K562 (cell line): ENCODE measurements at regions not wholly inside any gene's neighbourhood (a gene's known extent, or its start where the extent isn't known, plus 50 kb on each side); places are given as distances from the start of the nearest gene placed in this dataset.

ENCODE experiments used
- ATAC-seq: fragments of 200-7000 bp; cut with Tn5 transposase; 3 replicates; pipeline ENCODE4 v1.9.1; 2020; ENCODE audit warnings: moderate library complexity
- BruUV-seq: library from RNA; stranded (reverse); fragments of 400-500 nt; replicated peaks from 2 replicates; lab custom pipeline; 2021; lab: Mats Ljungman, UMichigan
- CTCF ChIA-PET: fragments of 300-600 bp; formaldehyde crosslinking; extraction: SDS; loops from one replicate; lab custom pipeline; 2021; ENCODE audit warnings: low intra/inter-chr PET ratio; lab: Yijun Ruan, JAX
- POLR2A ChIA-PET: fragments of 300-600, 350-650 bp; sonication (Branson Sonifier 250); formaldehyde crosslinking; extraction: SDS; loops from one replicate; lab custom pipeline; 2021; ENCODE audit warnings: antibody characterized with exemption, inconsistent platforms; lab: Yijun Ruan, JAX
- DNase-seq, 4 experiments: peaks; one replicate each; pipeline versions ENCODE4 v3.0.0 to v3.0.0-alpha.2; 2011 to 2018; ENCODE audit warnings: low spot score in 3 of 4, mixed read lengths in 3 of 4; ENCODE audit errors: extremely low read depth in 1 of 4
- FAIRE-seq: peaks from 2 replicates; lab custom pipeline; 2011; peaks lifted over from hg19 to GRCh38; lab: Jason Lieb, UNC
- H2AFZ ChIP-seq: 2 replicates; pipeline ENCODE4 v1.6.0; 2011; ENCODE audit warnings: low read depth, low read length, control low read depth, inconsistent platforms
- H3K27ac ChIP-seq: fragments of 200-600 bp; 3 replicates; pipeline ENCODE4 v1.8.0; 2011; ENCODE audit warnings: low read depth, mild to moderate bottlenecking, control low read depth, inconsistent platforms, low read length, moderate library complexity, mixed read lengths; ENCODE audit errors: extremely low read depth
- H3K27me3 ChIP-seq, 2 experiments: fragments of 300-600 bp in 1 of 2; 2 replicates in 1 of 2; 3 replicates in 1 of 2; pipeline versions ENCODE4 v1.6.0 to v1.8.0; 2011; ENCODE audit warnings: inconsistent platforms in 2 of 2, low read length in 2 of 2, mild to moderate bottlenecking in 1 of 2, mixed read lengths in 1 of 2, moderate library complexity in 1 of 2; ENCODE audit not compliant: control insufficient read depth in 2 of 2, insufficient read depth in 2 of 2
- H3K36me3 ChIP-seq: fragments of 300-600 bp; 3 replicates; pipeline ENCODE4 v1.8.0; 2011; ENCODE audit warnings: mild to moderate bottlenecking, low read length, inconsistent platforms; ENCODE audit not compliant: control insufficient read depth, insufficient read depth
- H3K4me1 ChIP-seq, 2 experiments: fragments of 200-600 bp in 1 of 2; replicated peaks in 1 of 2; 2 replicates in 1 of 2; 3 replicates in 1 of 2; pipeline versions ENCODE4 v1.5.1 to v1.8.0; 2011; ENCODE audit warnings: inconsistent platforms in 2 of 2, low read length in 2 of 2, mild to moderate bottlenecking in 1 of 2, mixed read lengths in 1 of 2, moderate library complexity in 1 of 2; ENCODE audit not compliant: control insufficient read depth in 2 of 2, insufficient read depth in 2 of 2
- H3K4me2 ChIP-seq: 2 replicates; pipeline ENCODE4 v1.6.1; 2011; ENCODE audit warnings: low read length, control low read depth, inconsistent platforms, mixed read lengths; ENCODE audit not compliant: insufficient read depth
- H3K4me3 ChIP-seq: fragments of 200-600 bp; sonication (generic), shearing (Covaris generic); 2 replicates; pipeline ENCODE4 v1.5.1; 2016; ENCODE audit warnings: control low read depth, inconsistent platforms
- H3K79me2 ChIP-seq: fragments of 200-600 bp; 3 replicates; pipeline ENCODE4 v1.8.0; 2011; ENCODE audit warnings: low read length, inconsistent platforms; ENCODE audit not compliant: control insufficient read depth, insufficient read depth
- H3K9ac ChIP-seq, 2 experiments: 2 replicates each; pipeline versions ENCODE4 v1.6.0 to v1.6.1; 2011; ENCODE audit warnings: low read depth in 2 of 2, low read length in 2 of 2, control low read depth in 1 of 2, inconsistent platforms in 1 of 2, mild to moderate bottlenecking in 1 of 2, mixed read lengths in 1 of 2; ENCODE audit not compliant: insufficient read depth in 1 of 2
- H3K9me1 ChIP-seq: one replicate; pipeline ENCODE4 v1.6.0; 2011; ENCODE audit warnings: inconsistent platforms, mild to moderate bottlenecking, low read length, moderate library complexity; ENCODE audit not compliant: control insufficient read depth, insufficient read depth
- H3K9me3 ChIP-seq: replicated peaks from 2 replicates; pipeline ENCODE4 v1.5.1; 2011; ENCODE audit warnings: low read depth, low read length, inconsistent platforms; ENCODE audit not compliant: control insufficient read depth, insufficient read depth
- H4K20me1 ChIP-seq: replicated peaks from 2 replicates; pipeline ENCODE4 v1.6.1; 2011; ENCODE audit warnings: low read length, inconsistent platforms, mixed read lengths; ENCODE audit not compliant: control insufficient read depth, insufficient read depth
- ATF4 ChIP-seq: fragments of 450-650 bp; formaldehyde crosslinking; IDR thresholded peaks from 2 replicates; pipeline ENCODE4 v1.4.0; 2022; ENCODE audit warnings: mild to moderate bottlenecking, moderate library complexity
- CREB1 ChIP-seq, 2 experiments: sonication (generic) in 1 of 2; formaldehyde crosslinking in 1 of 2; IDR thresholded peaks; 2 replicates each; pipeline versions ENCODE4 v1.6.1 to v1.8.0; 2012 to 2022; ENCODE audit warnings: inconsistent platforms in 1 of 2, mild to moderate bottlenecking in 1 of 2, missing genetic modification reagents in 1 of 2, moderate library complexity in 1 of 2
- LEF1 ChIP-seq: fragments of 450-650 bp; IDR thresholded peaks from 2 replicates; pipeline ENCODE4 v1.6.1; 2016; ENCODE audit warnings: mild to moderate bottlenecking
- MCM2 ChIP-seq: fragments of 450-650 bp; IDR thresholded peaks from 2 replicates; pipeline ENCODE4 v1.6.1; 2017; ENCODE audit warnings: low read depth, mild to moderate bottlenecking
- TEAD1 ChIP-seq, 2 experiments: fragments of 450-650 bp in 1 of 2; sonication (generic) in 1 of 2; formaldehyde crosslinking; IDR thresholded peaks; 2 replicates each; pipeline versions ENCODE4 v1.4.0 to v1.8.0; 2020 to 2022; ENCODE audit warnings: mild to moderate bottlenecking in 2 of 2, missing genetic modification reagents in 1 of 2
- ZFP30 ChIP-seq: fragments of 250-450 bp; sonication (Bioruptor Pico); IDR thresholded peaks from 2 replicates; pipeline ENCODE4 v1.8.0; 2022; ENCODE audit warnings: moderate library complexity, mild to moderate bottlenecking, inconsistent platforms, borderline replicate concordance
- ZNF780A ChIP-seq: fragments of 250-450 bp; sonication (Bioruptor Pico); IDR thresholded peaks from 2 replicates; pipeline ENCODE4 v1.5.0; 2021; ENCODE audit warnings: mild to moderate bottlenecking
- WGBS: fragments of 100-300 bp; shearing (Covaris generic); methylation state at CpG from one replicate; pipeline ENCODE4 v1.1.6; 2016; ENCODE audit warnings: low coverage, mixed read lengths; ENCODE audit not compliant: insufficient coverage; ENCODE audit errors: missing lambda C conversion rate; 5-methylcytosine and 5-hydroxymethylcytosine counted together
- in situ Hi-C: fragments of 300-500 bp; cut with MboI; formaldehyde crosslinking; loops from 4 replicates; pipeline ENCODE4 v1.15.0; 2018; ENCODE audit warnings: inconsistent platforms, mixed read lengths
- intact Hi-C: fragments of 100-400 bp; cut with micrococcal nuclease; formaldehyde crosslinking; loops from 2 replicates; pipeline ENCODE4 v1.14.2; 2022
- TF ChIP-seq, protein P1 (sequence below): sonication (generic); formaldehyde crosslinking; IDR thresholded peaks from 2 replicates; pipeline ENCODE4 v1.8.0; 2022; ENCODE audit warnings: missing genetic modification reagents, mild to moderate bottlenecking, moderate library complexity, borderline replicate concordance
- TF ChIP-seq, protein P2 (sequence below): fragments of 450-650 bp; conservative IDR thresholded peaks from 2 replicates; pipeline ENCODE4 v1.6.1; 2016; ENCODE audit warnings: missing genetic modification characterization, low read depth, mild to moderate bottlenecking, missing compliant biosample characterization, moderate library complexity

DNA sequence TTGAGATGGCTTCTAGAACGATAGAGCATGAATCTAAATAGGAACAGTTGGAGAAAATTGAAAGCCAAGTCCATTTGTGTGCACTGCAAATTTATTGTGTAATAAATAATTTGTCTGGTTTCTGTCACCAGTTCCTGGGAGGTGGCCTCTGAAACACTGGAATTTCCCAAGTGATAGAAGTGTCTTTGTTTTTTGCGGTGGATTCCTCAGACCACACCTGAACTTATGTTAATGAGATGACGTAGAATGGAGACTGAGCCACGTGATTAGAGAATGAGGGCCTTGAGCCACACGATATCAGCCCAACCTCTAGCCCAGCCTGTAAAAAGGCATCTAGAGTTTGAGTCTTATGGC is 105.1 kb downstream of the MSX2 start:
- no peaks in the 10 kb centered on the region for H3K36me3 ChIP-seq
- FAIRE-seq (no peak), ATAC-seq (no peak), DNase-seq (no peak)
- WGBS, result 1% methylated on average over 5 of the region's 5 CpGs
- CTCF ChIA-PET, result no interaction called here
- no peaks in the 10 kb centered on the region for H3K79me2 ChIP-seq
- no peak overlapping the region for H3K4me2 ChIP-seq
- BruUV-seq, result no TSS peak
- no peaks in the 10 kb centered on the region; the same call in 1 of the 2 replicates for H4K20me1 ChIP-seq
- no peaks in the 10 kb centered on the region for H3K9me1 ChIP-seq
- H2AFZ ChIP-seq, result no peak overlapping the region
- no peak overlapping the region for H3K4me3 ChIP-seq
- H3K9me3 ChIP-seq, result no peaks in the 10 kb centered on the region
- no peak for TF ChIP-seq CREB1 (IDR thresholded peaks at IDR 0.05)
- TF ChIP-seq CREB1 (CRISPR knock-in tag; IDR thresholded peaks at IDR 0.05), result no peak
- no peak for TF ChIP-seq ZNF780A
- TF ChIP-seq, protein P1, sequence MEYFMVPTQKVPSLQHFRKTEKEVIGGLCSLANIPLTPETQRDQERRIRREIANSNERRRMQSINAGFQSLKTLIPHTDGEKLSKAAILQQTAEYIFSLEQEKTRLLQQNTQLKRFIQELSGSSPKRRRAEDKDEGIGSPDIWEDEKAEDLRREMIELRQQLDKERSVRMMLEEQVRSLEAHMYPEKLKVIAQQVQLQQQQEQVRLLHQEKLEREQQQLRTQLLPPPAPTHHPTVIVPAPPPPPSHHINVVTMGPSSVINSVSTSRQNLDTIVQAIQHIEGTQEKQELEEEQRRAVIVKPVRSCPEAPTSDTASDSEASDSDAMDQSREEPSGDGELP (CRISPR knock-in tag), result no peak
- intact Hi-C loops, result no loop called here
- POLR2A ChIA-PET, result no interaction called here
- no peak overlapping the region for H3K9ac ChIP-seq
- no peak overlapping the region for H3K27ac ChIP-seq
- H3K27me3 ChIP-seq, result peaks cover 0 to 7% of the 10 kb centered on the region in 2 experiments; a peak in 1 of 5 replicates
- in situ Hi-C loops, result no loop called here
- H3K4me1 ChIP-seq, result no peaks in the 10 kb centered on the region

- H4K20me1 ChIP-seq, result no peaks in the 10 kb centered on the region; the same call in 1 of the 2 replicates
- no peak overlapping the region for H2AFZ ChIP-seq
- ChIA-PET CTCF (no interaction called here), POLR2A (no interaction called here)
- no peak overlapping the region for H3K27ac ChIP-seq
- H3K36me3 ChIP-seq, result no peaks in the 10 kb centered on the region
- H3K4me3 ChIP-seq, result no peak overlapping the region
- DNase-seq (no peak), FAIRE-seq (no peak), ATAC-seq (no peak)
- TF ChIP-seq, protein P2, sequence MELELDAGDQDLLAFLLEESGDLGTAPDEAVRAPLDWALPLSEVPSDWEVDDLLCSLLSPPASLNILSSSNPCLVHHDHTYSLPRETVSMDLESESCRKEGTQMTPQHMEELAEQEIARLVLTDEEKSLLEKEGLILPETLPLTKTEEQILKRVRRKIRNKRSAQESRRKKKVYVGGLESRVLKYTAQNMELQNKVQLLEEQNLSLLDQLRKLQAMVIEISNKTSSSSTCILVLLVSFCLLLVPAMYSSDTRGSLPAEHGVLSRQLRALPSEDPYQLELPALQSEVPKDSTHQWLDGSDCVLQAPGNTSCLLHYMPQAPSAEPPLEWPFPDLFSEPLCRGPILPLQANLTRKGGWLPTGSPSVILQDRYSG, result no peak
- TF ChIP-seq TEAD1 (CRISPR knock-in tag; IDR thresholded peaks at IDR 0.05) (no peak), MCM2 (no peak), ZFP30 (CRISPR knock-in tag) (no peak), ATF4 (CRISPR knock-in tag) (no peak), LEF1 (no peak)
- no peak overlapping the region for H3K4me2 ChIP-seq
- no peaks in the 10 kb centered on the region for H3K79me2 ChIP-seq
- H3K9ac ChIP-seq, result no peak overlapping the region
- BruUV-seq, result no TSS peak
- H3K9me1 ChIP-seq, result no peaks in the 10 kb centered on the region
- 0% methylated on average over 10 of the region's 10 CpGs for WGBS
- H3K9me3 ChIP-seq, result no peaks in the 10 kb centered on the region
- H3K27me3 ChIP-seq, result peaks cover 0 to 12% of the 10 kb centered on the region in 2 experiments; a peak in 1 of 5 replicates
- in situ Hi-C loops, result no loop called here
- intact Hi-C loops, result no loop called here
- no peaks in the 10 kb centered on the region for H3K4me1 ChIP-seq
Observed at GRCh38 chr5:174828804-174829510, 104.6 kb downstream of the MSX2 start.
